ENCODE measurements at regions not wholly inside any gene's neighbourhood (a gene's known extent, or its start where the extent isn't known, plus 50 kb on each side); places are given as distances from the start of the nearest gene placed in this dataset.

- TF ChIP-seq, protein P1, sequence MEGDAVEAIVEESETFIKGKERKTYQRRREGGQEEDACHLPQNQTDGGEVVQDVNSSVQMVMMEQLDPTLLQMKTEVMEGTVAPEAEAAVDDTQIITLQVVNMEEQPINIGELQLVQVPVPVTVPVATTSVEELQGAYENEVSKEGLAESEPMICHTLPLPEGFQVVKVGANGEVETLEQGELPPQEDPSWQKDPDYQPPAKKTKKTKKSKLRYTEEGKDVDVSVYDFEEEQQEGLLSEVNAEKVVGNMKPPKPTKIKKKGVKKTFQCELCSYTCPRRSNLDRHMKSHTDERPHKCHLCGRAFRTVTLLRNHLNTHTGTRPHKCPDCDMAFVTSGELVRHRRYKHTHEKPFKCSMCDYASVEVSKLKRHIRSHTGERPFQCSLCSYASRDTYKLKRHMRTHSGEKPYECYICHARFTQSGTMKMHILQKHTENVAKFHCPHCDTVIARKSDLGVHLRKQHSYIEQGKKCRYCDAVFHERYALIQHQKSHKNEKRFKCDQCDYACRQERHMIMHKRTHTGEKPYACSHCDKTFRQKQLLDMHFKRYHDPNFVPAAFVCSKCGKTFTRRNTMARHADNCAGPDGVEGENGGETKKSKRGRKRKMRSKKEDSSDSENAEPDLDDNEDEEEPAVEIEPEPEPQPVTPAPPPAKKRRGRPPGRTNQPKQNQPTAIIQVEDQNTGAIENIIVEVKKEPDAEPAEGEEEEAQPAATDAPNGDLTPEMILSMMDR (IDR thresholded peaks at IDR 0.05; ENCODE audit: control insufficient read depth, insufficient read depth, low read depth, low read length, missing control alignments): no peak
- DNase-seq (ENCODE audit: low read depth): no peak
- H3K4me3 ChIP-seq (ENCODE audit: control insufficient read depth, low read depth, low read length): no peak overlapping the region
These were observed 143.2 kb downstream of the HHIPL2 start for GRCh38 chr1:222404710-222405109.

DNA sequence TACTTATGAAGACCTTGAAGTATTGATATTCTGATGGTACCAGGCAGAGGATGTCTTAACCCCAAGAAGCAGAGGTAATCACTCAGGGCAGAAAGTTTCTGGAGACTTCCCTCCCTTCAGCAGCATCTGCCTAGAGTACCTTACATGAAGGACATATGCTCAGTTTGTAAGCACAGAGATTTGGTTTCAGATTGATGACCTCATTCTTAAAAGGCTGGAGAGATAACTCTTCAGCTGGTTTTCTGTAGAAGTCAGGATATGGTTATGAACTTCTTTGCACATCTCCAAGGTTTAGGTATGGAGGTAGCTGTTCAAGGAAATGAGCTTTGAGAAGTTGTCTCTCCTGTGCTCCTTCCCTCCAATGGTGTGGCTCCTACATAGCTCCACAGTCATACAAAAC is 148.7 kb downstream of the HHIPL2 start:
- TF ChIP-seq, protein P1 (IDR thresholded peaks at IDR 0.05; ENCODE audit: control insufficient read depth, insufficient read depth, low read depth, low read length, missing control alignments): no peak
- no peak overlapping the region for H3K4me3 ChIP-seq (ENCODE audit: control insufficient read depth, low read depth, low read length)

GRCh38 chr1:222394224-222394623 is 153.7 kb downstream of the HHIPL2 start:
- no peak overlapping the region for H3K4me3 ChIP-seq (ENCODE audit: control insufficient read depth, low read depth, low read length)
- TF ChIP-seq, protein P1 (IDR thresholded peaks at IDR 0.05; ENCODE audit: control insufficient read depth, insufficient read depth, low read depth, low read length, missing control alignments): no peak
- no peak for DNase-seq (ENCODE audit: low read depth)

More for the DNA sequence above, 148.7 kb downstream of the HHIPL2 start:
- DNase-seq (ENCODE audit: low read depth): no peak

DNA sequence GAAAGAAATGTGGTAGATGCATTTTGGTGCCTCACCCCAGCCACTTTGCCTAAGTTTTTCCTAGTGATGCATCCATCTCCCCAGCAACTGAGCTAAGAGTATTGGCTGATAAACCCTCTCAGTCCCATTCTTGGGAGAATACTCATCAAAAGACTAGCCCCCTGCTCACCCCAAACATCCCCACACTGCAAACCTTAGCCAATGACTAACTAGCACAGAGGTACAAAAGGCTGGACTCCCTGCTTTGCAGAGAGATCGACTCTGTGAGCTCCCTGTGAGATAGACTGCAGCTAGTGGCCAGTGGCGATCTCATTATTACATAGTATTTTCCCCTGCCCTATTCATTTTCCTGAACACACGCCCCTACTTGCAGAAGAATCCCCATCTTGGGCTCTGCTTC is 155.3 kb downstream of the HHIPL2 start:
- no peak overlapping the region for H3K4me3 ChIP-seq (ENCODE audit: control insufficient read depth, low read depth, low read length)
- no peak for DNase-seq (ENCODE audit: low read depth)
- TF ChIP-seq, protein P1 (IDR thresholded peaks at IDR 0.05; ENCODE audit: control insufficient read depth, insufficient read depth, low read depth, low read length, missing control alignments): no peak

- no peak overlapping the region for H3K4me3 ChIP-seq (ENCODE audit: control insufficient read depth, low read depth, low read length)
- TF ChIP-seq, protein P1 (IDR thresholded peaks at IDR 0.05; ENCODE audit: control insufficient read depth, insufficient read depth, low read depth, low read length, missing control alignments): no peak
- DNase-seq (ENCODE audit: low read depth): peak; percentile 40
These were observed 157.7 kb downstream of the HHIPL2 start for GRCh38 chr1:222390181-222390580.

DNA sequence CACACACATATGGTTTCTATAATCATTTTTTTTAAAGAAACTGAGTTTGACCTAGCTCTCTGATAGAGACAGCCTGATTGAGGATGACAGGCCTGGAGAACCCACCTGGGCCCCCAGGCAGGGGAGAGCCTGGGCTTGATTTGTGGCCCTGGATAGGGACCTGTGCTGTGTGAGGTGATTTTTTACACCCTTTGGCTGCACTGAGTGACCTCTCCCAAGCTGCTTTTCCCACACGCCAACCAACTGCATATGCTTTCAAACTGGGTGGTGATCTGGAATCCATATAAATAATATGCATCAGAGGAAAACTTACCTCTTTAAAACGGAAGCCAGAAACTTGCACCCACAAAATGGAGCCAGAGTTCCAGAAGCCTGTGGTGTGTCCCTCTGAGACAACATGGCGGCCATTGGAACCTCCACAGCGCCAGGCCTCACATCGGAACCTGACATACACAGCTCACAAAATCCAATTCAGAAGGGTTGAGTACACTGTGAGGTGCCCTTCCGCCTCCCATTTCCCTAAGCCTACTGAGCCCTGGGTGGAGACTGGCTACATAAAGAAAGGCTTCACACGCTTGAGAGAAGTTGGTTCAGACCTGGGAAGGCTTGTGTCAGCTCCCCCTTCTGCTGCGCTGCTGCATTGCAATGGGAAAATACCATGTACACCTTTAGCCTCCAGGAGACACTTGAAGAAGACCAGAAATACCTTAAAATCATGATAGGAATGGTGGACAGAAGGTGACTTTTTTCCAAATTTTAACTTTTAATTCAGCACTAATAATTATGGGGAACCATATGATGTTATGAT is 160.7 kb downstream of the HHIPL2 start:
- TF ChIP-seq, protein P1 (IDR thresholded peaks at IDR 0.05; ENCODE audit: control insufficient read depth, insufficient read depth, low read depth, low read length, missing control alignments): peak; percentile 13
- DNase-seq (ENCODE audit: low read depth): no peak
- H3K4me3 ChIP-seq (ENCODE audit: control insufficient read depth, low read depth, low read length): no peak overlapping the region

Data from AG09309 (cell line).